Muscle of back (tissue), 3 donors: ENCODE measurements at regions not wholly inside any gene's neighbourhood (a gene's known extent, or its start where the extent isn't known, plus 50 kb on each side); places are given as distances from the start of the nearest gene placed in this dataset.
A peak's percentile ranks its signal among the peaks of the same experiment; 100 is the strongest.

Experiments used
- DNase-seq, 3 donors: peaks; one replicate each; pipeline versions ENCODE4 v3.0.0 to v3.0.0-alpha.2; 2013

DNA sequence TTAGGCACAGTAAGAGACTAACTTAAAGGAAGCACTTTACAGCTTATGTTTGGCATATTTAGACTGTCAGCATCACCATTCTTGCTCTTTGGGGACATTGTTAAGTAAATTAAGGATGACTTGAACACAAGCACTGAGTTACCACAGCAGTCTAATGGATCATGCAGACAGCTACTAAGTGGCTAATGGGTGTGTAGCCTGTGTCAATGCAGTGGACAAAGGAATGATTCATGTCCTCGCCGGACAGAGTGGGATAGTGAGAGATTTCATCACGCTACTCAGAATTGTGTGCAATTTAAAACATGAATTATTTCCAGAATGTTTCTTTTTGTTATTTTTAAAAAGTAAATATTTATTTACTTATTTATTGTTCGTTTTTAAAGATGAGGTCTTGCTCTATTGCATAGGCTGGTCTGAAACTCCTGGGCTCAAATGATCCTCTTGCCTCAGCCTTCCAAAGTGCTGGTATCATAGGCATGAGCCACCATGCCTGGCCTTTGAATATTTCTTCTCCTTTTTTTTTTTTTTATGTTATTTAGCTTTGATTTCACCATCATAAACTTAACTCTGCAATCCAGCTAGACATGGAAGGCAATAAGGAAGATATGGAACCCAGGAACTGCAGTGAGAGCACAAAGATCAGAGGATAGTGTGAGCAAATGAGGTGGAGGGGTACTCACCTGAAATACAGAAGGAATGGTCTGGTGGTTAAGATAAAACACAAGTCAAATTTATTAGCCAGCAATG lies 53.0 kb upstream of the KLF4 start:
- no peak for DNase-seq

DNA sequence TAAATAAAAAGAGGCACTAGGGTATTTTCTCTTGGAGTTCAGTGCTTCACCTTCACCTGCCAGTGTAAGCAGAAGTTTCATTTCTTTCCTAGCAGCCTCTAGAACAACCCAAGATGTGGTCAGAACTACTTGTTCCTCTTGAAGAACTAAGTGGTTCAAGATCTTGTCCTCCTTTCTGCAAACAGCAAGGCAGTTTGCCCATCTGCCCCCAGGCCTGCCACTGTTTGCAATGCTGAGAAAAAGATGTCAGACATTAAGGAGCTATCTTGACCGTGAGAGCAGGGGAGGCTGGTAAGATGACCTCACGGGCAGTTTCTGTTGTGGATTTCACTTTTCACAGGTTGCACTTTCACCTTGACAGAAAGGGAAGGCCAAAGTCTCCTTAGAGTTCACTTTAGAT lies 52.0 kb upstream of the KLF4 start:
- no peak for DNase-seq

DNA sequence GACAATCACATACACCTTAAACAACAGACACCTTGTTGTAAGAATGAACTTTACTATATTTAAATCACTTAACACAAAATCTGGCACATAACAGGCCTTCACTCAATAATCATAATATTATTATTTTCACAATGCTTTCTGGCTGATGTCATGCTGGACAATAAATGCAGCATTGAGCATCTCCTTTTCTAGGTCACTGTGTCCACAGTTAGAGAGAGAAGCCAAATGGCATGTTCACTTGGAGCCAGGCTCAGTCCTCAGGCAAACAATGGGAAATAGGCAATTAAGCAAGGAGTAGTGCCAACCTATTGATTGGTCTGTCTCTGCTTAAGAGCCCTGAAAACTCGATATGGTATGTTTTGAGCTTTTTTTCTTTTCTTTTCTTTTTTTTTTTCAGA lies 50.6 kb upstream of the KLF4 start:
- peak; percentile 22 to 56 (median 30) for DNase-seq

DNA sequence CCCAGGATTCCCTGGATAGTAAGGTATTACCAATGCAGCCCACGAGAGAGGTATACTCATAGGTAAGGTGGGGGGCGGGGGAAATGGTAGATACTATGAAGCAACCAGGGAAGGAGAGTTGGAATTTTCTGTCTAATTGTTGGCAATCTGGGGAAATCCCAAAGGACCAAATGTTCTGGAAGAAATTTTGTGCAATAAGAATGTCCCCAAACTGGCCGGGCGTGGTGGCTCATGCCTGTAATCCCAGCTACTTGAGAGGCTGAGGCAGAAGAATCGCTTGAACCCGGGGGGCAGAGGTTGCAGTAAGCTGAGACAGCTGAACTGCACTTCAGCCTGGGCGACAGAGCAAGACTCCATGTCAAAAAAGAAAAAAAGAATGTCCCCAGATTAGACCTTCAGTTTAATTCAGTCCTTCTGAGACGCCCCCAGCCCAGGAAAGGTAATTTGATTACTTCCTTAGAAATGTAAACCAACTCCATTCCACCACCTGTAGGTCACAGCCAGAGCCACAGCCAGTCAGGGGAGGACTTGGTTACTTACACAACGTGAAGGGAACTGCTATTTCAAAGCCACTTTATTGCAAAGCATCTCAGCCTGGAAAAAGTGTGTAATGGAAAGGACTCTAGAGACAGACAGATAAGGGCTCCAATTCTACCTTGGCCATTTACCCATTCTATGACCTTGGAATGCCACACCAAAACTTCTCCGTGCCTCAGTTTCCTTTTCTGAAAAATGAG lies 50.0 kb upstream of the KLF4 start:
- peak; percentile 19 to 58 (median 35) for DNase-seq
